ENCODE measurements at regions not wholly inside any gene's neighbourhood (a gene's known extent, or its start where the extent isn't known, plus 50 kb on each side); places are given as distances from the start of the nearest gene placed in this dataset.

DNA sequence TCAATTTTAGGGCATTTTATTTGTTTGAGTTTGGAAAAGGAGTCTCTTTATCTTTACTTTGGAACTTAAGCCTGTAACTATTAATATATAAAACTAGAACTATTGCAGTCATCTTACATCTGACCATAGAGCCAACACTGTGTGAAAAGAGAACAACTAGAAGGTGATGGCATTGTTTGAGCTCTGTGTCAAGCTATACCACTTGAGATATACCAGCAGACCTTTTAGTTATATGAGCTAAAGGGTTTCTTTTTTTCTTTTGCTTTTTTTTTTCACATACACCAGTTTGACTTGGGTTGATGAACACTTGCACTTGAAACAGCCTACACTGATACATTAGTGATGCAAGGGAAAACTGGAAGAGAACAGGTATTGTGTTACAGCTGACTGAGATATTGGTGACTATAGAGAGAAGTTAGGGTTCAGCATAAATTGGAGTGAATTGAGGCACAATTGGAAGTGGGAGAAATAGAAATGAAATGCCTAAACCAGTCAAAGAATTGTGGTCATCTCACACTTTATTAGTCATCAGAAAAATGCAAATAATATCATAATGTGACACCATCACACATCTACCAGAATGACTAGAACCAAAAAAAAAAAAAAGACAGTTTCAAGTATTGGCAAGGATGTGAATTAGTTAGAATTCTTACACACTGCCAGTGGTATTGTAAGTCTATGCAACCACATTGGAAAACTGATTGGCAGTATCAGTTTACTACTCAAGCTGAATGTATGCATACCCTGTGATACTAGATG, 60.9 kb downstream of the ADRB2 start:
- TF ChIP-seq, protein P1, sequence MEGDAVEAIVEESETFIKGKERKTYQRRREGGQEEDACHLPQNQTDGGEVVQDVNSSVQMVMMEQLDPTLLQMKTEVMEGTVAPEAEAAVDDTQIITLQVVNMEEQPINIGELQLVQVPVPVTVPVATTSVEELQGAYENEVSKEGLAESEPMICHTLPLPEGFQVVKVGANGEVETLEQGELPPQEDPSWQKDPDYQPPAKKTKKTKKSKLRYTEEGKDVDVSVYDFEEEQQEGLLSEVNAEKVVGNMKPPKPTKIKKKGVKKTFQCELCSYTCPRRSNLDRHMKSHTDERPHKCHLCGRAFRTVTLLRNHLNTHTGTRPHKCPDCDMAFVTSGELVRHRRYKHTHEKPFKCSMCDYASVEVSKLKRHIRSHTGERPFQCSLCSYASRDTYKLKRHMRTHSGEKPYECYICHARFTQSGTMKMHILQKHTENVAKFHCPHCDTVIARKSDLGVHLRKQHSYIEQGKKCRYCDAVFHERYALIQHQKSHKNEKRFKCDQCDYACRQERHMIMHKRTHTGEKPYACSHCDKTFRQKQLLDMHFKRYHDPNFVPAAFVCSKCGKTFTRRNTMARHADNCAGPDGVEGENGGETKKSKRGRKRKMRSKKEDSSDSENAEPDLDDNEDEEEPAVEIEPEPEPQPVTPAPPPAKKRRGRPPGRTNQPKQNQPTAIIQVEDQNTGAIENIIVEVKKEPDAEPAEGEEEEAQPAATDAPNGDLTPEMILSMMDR (IDR thresholded peaks at IDR 0.05) = no peak
- TF ChIP-seq POLR2A (IDR thresholded peaks at IDR 0.05) = no peak
